Adrenal gland (tissue), 9 donors: ENCODE measurements at regions not wholly inside any gene's neighbourhood (a gene's known extent, or its start where the extent isn't known, plus 50 kb on each side); places are given as distances from the start of the nearest gene placed in this dataset.

Source experiments
- DNase-seq, 7 donors: peaks; one replicate each; pipeline ENCODE4 v3.0.0-alpha.2; 2019 to 2020
- H3K27ac ChIP-seq, 5 donors: fragments of 200-600 bp; sonication (generic) in 4 of 5; 1 replicate in 3 of 5; 2 replicates in 2 of 5; pipeline versions ENCODE4 v1.5.1 to v1.8.0; 2016 to 2020; ENCODE audit warnings: mild to moderate bottlenecking in 1 of 5
- H3K27me3 ChIP-seq: fragments of 200-600 bp; 2 replicates; pipeline ENCODE4 v1.8.0; 2021
- H3K36me3 ChIP-seq, 2 donors: fragments of 200-600 bp; replicated peaks in 1 of 2; 1 replicate in 1 of 2; 2 replicates in 1 of 2; pipeline versions ENCODE4 v1.5.1 to v1.8.0; 2018 to 2022
- H3K4me1 ChIP-seq, 2 donors: fragments of 200-600 bp; replicated peaks in 1 of 2; 1 replicate in 1 of 2; 2 replicates in 1 of 2; pipeline versions ENCODE4 v1.5.1 to v1.8.0; 2018 to 2021
- H3K4me3 ChIP-seq, 4 donors: fragments of 200-600 bp; sonication (generic) in 3 of 4; one replicate each; pipeline ENCODE4 v1.5.1; 2016 to 2018
- H3K9me3 ChIP-seq, 3 donors: fragments of 200-600 bp; sonication (generic) in 1 of 3; replicated peaks in 1 of 3; 1 replicate in 2 of 3; 2 replicates in 1 of 3; pipeline versions ENCODE4 v1.5.1 to v1.8.0; 2016 to 2021
- POLR2A ChIP-seq, 2 donors: fragments of 450-650 bp; IDR thresholded peaks; one replicate each; pipeline ENCODE4 v1.6.1; 2017; ENCODE audit warnings: antibody characterized with exemption in 2 of 2, mild to moderate bottlenecking in 2 of 2, moderate library complexity in 1 of 2
- WGBS, 4 donors: extraction: QIAGEN DNeasy Blood & Tissue Kit in 2 of 4; methylation state at CpG; one replicate each; pipeline versions ENCODE4 v1.1.5 to v1.1.7; 2013 to 2017; 5-methylcytosine and 5-hydroxymethylcytosine counted together
- intact Hi-C, 2 donors: fragments of 100-400 bp; cut with DNase I; formaldehyde crosslinking; loops; one replicate each; pipeline versions ENCODE4 v1.14.1 to v1.15.0; 2022 to 2023
- TF ChIP-seq, protein P1 (sequence below), 6 experiments: fragments of 450-650 bp in 4 of 6; fragments of 200-600 bp in 2 of 6; sonication (generic) in 1 of 6; IDR thresholded peaks; 1 replicate in 5 of 6; 2 replicates in 1 of 6; pipeline versions ENCODE4 v1.5.1 to v1.8.0; 2016 to 2021; ENCODE audit warnings: antibody characterized with exemption in 6 of 6, mild to moderate bottlenecking in 2 of 6, moderate library complexity in 1 of 6
- donor health status: healthy with polysubstance abuse.
- donor health status: Bipolar disorder and iron deficiency.
- donor health status: DM: yes; HTN: yes; CAD: no.
- donor health status: DM: no; HTN: no; CAD: no.
- donor health status: DM: no; HTN: no; CAD: no.

DNA sequence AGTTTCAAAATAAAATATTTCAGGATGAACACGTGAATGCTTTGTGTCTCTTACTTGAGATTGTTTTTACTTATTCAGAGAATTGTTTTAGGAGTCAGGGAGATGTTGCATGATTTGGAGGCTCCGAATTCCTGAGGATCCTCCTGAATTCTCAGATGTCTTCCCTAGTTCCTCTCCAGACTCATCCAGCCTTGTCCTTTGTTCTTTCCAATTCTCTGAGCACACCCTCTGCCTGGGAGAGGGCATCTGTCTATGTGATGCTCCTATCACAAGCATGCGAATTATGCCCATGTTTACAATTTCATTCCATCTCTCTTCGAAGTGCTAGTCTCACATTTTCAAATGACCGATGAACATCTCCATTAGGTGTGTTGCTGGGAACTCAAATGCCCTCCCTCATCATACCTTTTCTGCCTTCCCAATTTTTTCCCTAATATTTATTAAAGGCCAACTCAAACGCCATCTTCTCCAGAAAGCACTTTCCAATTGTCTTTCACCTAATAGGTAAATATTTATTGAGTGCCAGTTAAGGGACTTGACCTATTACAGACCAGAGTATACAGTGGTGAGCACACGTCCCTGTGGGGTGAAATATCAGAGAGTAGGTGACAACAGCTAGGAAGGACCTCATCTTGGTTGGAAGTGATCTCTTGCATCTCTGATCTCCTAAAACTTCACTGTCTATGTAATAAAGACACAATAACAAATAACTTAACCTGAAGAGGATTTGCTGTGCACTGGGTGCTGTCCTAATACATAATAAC lies 64.4 kb downstream of the ARF6 start:
- no peak overlapping the region for H3K27ac ChIP-seq
- H3K36me3 ChIP-seq = no peaks in the 10 kb centered on the region
- H3K4me1 ChIP-seq = no peaks in the 10 kb centered on the region
- intact Hi-C loops = no loop called here
- H3K9me3 ChIP-seq = no peaks in the 10 kb centered on the region
- 85 to 88% (median 87%) methylated on average over 7 of the region's 7 CpGs for WGBS, 4 donors
- no peak for TF ChIP-seq POLR2A (IDR thresholded peaks at IDR 0.05)
- TF ChIP-seq, protein P1, sequence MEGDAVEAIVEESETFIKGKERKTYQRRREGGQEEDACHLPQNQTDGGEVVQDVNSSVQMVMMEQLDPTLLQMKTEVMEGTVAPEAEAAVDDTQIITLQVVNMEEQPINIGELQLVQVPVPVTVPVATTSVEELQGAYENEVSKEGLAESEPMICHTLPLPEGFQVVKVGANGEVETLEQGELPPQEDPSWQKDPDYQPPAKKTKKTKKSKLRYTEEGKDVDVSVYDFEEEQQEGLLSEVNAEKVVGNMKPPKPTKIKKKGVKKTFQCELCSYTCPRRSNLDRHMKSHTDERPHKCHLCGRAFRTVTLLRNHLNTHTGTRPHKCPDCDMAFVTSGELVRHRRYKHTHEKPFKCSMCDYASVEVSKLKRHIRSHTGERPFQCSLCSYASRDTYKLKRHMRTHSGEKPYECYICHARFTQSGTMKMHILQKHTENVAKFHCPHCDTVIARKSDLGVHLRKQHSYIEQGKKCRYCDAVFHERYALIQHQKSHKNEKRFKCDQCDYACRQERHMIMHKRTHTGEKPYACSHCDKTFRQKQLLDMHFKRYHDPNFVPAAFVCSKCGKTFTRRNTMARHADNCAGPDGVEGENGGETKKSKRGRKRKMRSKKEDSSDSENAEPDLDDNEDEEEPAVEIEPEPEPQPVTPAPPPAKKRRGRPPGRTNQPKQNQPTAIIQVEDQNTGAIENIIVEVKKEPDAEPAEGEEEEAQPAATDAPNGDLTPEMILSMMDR (IDR thresholded peaks at IDR 0.05) = no peak
- H3K27me3 ChIP-seq = no peaks in the 10 kb centered on the region
- no peak for DNase-seq
- H3K4me3 ChIP-seq = no peak overlapping the region

DNA sequence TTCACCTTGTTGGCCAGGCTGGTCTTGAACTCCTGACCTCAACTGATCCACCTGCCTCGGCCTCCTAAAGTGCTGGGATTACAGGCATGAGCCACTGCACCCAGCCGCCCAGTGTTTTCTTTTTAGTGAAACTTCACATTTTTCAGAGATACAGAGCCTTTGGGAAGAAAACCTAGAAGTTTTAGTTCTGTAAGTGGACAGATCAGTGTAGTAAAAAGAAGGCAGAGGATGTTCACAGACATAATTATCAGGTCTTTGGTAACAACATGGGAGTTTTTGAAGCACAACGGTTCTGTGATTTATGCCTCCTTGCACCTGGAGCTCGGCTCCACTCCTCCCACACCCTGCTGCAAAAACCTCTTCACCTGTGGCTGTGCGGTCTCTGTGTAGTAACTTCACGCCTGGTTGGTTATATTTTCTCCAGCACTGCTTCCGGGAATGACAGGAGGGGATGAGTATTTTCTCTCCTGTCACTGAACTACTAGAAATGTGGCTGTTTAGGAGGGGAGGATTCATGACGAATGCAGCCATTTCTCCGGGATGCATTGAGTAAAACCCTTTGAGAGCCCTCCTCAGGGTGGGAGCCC lies 67.0 kb downstream of the ARF6 start:
- H3K36me3 ChIP-seq = no peaks in the 10 kb centered on the region
- H3K4me3 ChIP-seq = no peak overlapping the region
- H3K27ac ChIP-seq = no peak overlapping the region
- no peaks in the 10 kb centered on the region for H3K4me1 ChIP-seq
- no peaks in the 10 kb centered on the region for H3K27me3 ChIP-seq
- WGBS, 4 donors = 72 to 82% (median 77%) methylated on average over 9 of the region's 9 CpGs
- TF ChIP-seq POLR2A (IDR thresholded peaks at IDR 0.05) = no peak
- TF ChIP-seq, protein P1 (IDR thresholded peaks at IDR 0.05) = no peak
- no peak for DNase-seq
- H3K9me3 ChIP-seq = no peaks in the 10 kb centered on the region
- intact Hi-C loops = no loop called here

GRCh38 chr14:49960453-49960852 lies 67.6 kb downstream of the ARF6 start:
- Histone ChIP-seq H3K36me3 (no peaks in the 10 kb centered on the region), H3K4me1 (no peaks in the 10 kb centered on the region), H3K4me3 (no peak overlapping the region), H3K27me3 (no peaks in the 10 kb centered on the region), H3K9me3 (no peaks in the 10 kb centered on the region), H3K27ac (no peak overlapping the region)
- intact Hi-C loops = no loop called here
- WGBS, 4 donors = 81 to 85% (median 82%) methylated on average over 7 of the region's 7 CpGs
- no peak for DNase-seq
- no peak for TF ChIP-seq POLR2A (IDR thresholded peaks at IDR 0.05)
- TF ChIP-seq, protein P1 (IDR thresholded peaks at IDR 0.05) = no peak

GRCh38 chr14:49961270-49962222 lies 68.7 kb downstream of the ARF6 start:
- Histone ChIP-seq H3K4me3 (no peak overlapping the region), H3K4me1 (no peaks in the 10 kb centered on the region), H3K27ac (no peak overlapping the region), H3K9me3 (no peaks in the 10 kb centered on the region), H3K36me3 (no peaks in the 10 kb centered on the region), H3K27me3 (no peaks in the 10 kb centered on the region)
- 91 to 95% (median 93%) methylated on average over 13 of the region's 13 CpGs for WGBS, 4 donors
- DNase-seq = no peak
- TF ChIP-seq POLR2A (IDR thresholded peaks at IDR 0.05) = no peak
- TF ChIP-seq, protein P1 (IDR thresholded peaks at IDR 0.05) = no peak
- intact Hi-C loops = no loop called here
